Heart left ventricle (tissue), 16 donors: ENCODE measurements at regions not wholly inside any gene's neighbourhood (a gene's known extent, or its start where the extent isn't known, plus 50 kb on each side); places are given as distances from the start of the nearest gene placed in this dataset.

Source experiments
- ATAC-seq, 4 donors: fragments of 200-7000 bp; cut with Tn5 transposase; one replicate each; pipeline ENCODE4 v1.9.1; 2020 to 2022; ENCODE audit warnings: moderate library complexity in 4 of 4, mild to moderate bottlenecking in 3 of 4, moderate number of reproducible peaks in 1 of 4
- DNase-seq, 5 donors: peaks; one replicate each; pipeline ENCODE4 v3.0.0-alpha.2; 2020
- H3K27ac ChIP-seq, 12 donors: fragments of 200-600 bp; sonication (generic) in 4 of 12; one replicate each; pipeline versions ENCODE4 v1.5.0 to v1.8.0; 2016 to 2022; ENCODE audit warnings: mild to moderate bottlenecking in 2 of 12
- H3K27me3 ChIP-seq, 9 donors: fragments of 200-600 bp; sonication (generic) in 2 of 9; one replicate each; pipeline versions ENCODE4 v1.5.1 to v1.8.0; 2016 to 2022; ENCODE audit warnings: mild to moderate bottlenecking in 3 of 9
- H3K36me3 ChIP-seq, 9 donors: fragments of 200-600 bp; sonication (generic) in 2 of 9; one replicate each; pipeline versions ENCODE4 v1.5.0 to v1.8.0; 2018 to 2022; ENCODE audit warnings: mild to moderate bottlenecking in 2 of 9
- H3K4me1 ChIP-seq, 12 donors: fragments of 200-600 bp; sonication (generic) in 4 of 12; one replicate each; pipeline versions ENCODE4 v1.5.0 to v1.8.0; 2016 to 2022; ENCODE audit warnings: mild to moderate bottlenecking in 3 of 12
- H3K4me3 ChIP-seq, 12 donors: fragments of 200-600 bp; sonication (generic) in 4 of 12; one replicate each; pipeline versions ENCODE4 v1.5.0 to v1.8.0; 2017 to 2022; ENCODE audit warnings: mild to moderate bottlenecking in 9 of 12, moderate library complexity in 4 of 12
- H3K9me3 ChIP-seq, 12 donors: fragments of 200-600 bp; sonication (generic) in 4 of 12; one replicate each; pipeline versions ENCODE4 v1.5.0 to v1.8.0; 2016 to 2022; ENCODE audit warnings: mild to moderate bottlenecking in 1 of 12
- POLR2A ChIP-seq, 2 donors: fragments of 450-650 bp; IDR thresholded peaks; one replicate each; pipeline ENCODE4 v1.6.1; 2017; ENCODE audit warnings: antibody characterized with exemption in 2 of 2, mild to moderate bottlenecking in 2 of 2, moderate library complexity in 2 of 2
- WGBS, 4 donors: extraction: QIAGEN DNeasy Blood & Tissue Kit in 2 of 4; methylation state at CpG; one replicate each; pipeline versions ENCODE4 v1.1.5 to v1.1.7; 2013 to 2018; 5-methylcytosine and 5-hydroxymethylcytosine counted together
- intact Hi-C, 10 donors: fragments of 100-400 bp; cut with DNase I; formaldehyde crosslinking; loops; one replicate each; pipeline versions ENCODE4 v1.11.1 to v1.14.2; 2022
- TF ChIP-seq, protein P1 (sequence below), 12 donors: fragments of 200-600 bp; sonication (generic) in 4 of 12; IDR thresholded peaks; one replicate each; pipeline versions ENCODE4 v1.5.0 to v1.8.0; 2018 to 2022; ENCODE audit warnings: antibody characterized with exemption in 12 of 12, mild to moderate bottlenecking in 5 of 12
- donor health status: ischemic (EF 13 %, LVEDD 7.1; RV severe dilation, severe dysfunction).
- donor health status: healthy with polysubstance abuse.
- donor health status: DM: no; HTN: yes; CAD: no.
- donor health status: DM: no; HTN: no; CAD: no.
- donor health status: ischemic (EF 25% LVEDD 6.9; RV normal size, moderate dysfunction).
- donor health status: ischemic (EF 25% LVEDD 5.7; RV mildly dilated, moderate dysfunction).
- donor health status: healthy.
- donor health status: DM: yes; HTN: yes; CAD: no.
- donor health status: ischemic (EF 35%, LVEDD 5.7; RV mildly dilated, moderate dysfunction).
- donor health status: nonischemic (EF 11% LVEDD 7.7; RV severe dilation, severe dysfunction).
- donor health status: DM: yes; HTN: yes; CAD: no.
- donor health status: PGD.
- donor health status: ischemic (EF 29% LVEDD 5.4; RV normal size, mild dysfunction).
- donor health status: nonischemic (EF 23%, LVEDD 6.1; RV moderate dilation, normal function).

DNA sequence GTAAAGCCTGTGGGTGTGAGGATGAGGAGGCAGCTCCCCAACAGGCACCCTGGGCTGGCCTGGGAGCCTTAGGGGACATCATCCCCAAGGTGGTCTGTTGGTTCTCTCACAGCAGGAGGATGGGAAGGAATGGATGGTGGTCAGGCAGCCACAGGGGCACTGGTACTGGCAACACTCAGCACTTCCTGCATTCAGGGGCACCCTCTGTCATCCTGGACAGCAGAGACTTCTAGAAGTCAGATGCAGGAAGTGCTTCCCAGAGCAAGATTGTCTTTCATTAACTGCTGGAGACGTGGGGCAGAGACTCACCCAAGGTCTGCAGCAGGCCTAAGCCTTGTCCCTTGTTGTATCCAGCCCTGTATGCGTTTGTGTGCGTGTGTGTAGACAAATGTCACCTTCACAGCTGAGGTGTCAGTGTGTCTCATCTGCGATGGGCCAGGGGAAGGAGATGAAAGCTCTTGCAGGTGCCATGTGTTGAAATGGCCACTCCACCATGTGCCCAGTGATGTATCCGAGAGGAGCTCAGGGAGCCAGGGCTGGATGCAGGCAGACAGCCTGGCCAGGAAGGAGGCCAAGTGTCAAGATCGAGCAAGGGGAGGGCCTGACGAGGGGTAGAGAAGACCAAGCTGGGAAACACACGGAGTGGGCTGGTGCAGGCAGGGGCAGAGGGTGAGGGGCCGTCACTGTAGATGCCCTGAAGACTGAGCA is 85.1 kb downstream of the PITPNM2 start:
- no peaks in the 10 kb centered on the region for H3K9me3 ChIP-seq
- no peaks in the 10 kb centered on the region for H3K27me3 ChIP-seq
- ATAC-seq (no peak), DNase-seq (peak in 1 of 5 donors; percentile 51)
- no peak for TF ChIP-seq POLR2A (IDR thresholded peaks at IDR 0.05)
- TF ChIP-seq, protein P1, sequence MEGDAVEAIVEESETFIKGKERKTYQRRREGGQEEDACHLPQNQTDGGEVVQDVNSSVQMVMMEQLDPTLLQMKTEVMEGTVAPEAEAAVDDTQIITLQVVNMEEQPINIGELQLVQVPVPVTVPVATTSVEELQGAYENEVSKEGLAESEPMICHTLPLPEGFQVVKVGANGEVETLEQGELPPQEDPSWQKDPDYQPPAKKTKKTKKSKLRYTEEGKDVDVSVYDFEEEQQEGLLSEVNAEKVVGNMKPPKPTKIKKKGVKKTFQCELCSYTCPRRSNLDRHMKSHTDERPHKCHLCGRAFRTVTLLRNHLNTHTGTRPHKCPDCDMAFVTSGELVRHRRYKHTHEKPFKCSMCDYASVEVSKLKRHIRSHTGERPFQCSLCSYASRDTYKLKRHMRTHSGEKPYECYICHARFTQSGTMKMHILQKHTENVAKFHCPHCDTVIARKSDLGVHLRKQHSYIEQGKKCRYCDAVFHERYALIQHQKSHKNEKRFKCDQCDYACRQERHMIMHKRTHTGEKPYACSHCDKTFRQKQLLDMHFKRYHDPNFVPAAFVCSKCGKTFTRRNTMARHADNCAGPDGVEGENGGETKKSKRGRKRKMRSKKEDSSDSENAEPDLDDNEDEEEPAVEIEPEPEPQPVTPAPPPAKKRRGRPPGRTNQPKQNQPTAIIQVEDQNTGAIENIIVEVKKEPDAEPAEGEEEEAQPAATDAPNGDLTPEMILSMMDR (IDR thresholded peaks at IDR 0.05): no peak
- WGBS, 4 donors: 43 to 55% (median 47%) methylated on average over 8 to 9 of the region's 9 CpGs
- H3K4me3 ChIP-seq: no peak overlapping the region
- intact Hi-C loops: no loop called here
- H3K36me3 ChIP-seq: no peaks in the 10 kb centered on the region
- H3K4me1 ChIP-seq: peaks cover 26 to 92% (median 80%) of the 10 kb centered on the region in 12 donors
- H3K27ac ChIP-seq: peak overlapping the region in 11 of 12 donors; percentile 81 to 98 (median 92)

GRCh38 chr12:123064885-123065619 is 84.6 kb downstream of the ARL6IP4 start:
- Histone ChIP-seq H3K27ac (peak overlapping the region; percentile 81 to 98 (median 90)), H3K36me3 (no peaks in the 10 kb centered on the region), H3K4me3 (no peak overlapping the region), H3K9me3 (no peaks in the 10 kb centered on the region), H3K27me3 (no peaks in the 10 kb centered on the region), H3K4me1 (peaks cover 31 to 92% (median 80%) of the 10 kb centered on the region in 12 donors)
- ATAC-seq: peak in 3 of 4 donors; percentile 1 to 19 (median 4)
- intact Hi-C loops: loop anchor here in 2 of 10 donors (5.0 kb wide), 1 partner anchor 32 kb away; no protein-coding TSS in a partner anchor
- peak in 1 of 5 donors; percentile 58 for DNase-seq
- TF ChIP-seq, protein P1 (IDR thresholded peaks at IDR 0.05): peak in 2 of 12 donors; percentile 12 to 23
- TF ChIP-seq POLR2A (IDR thresholded peaks at IDR 0.05): no peak
- 48 to 55% (median 53%) methylated on average over 6 to 8 of the region's 8 CpGs for WGBS, 4 donors

GRCh38 chr12:123064366-123064765 is 83.9 kb downstream of the ARL6IP4 start:
- no peaks in the 10 kb centered on the region for H3K27me3 ChIP-seq
- DNase-seq (peak; percentile 82 to 90 (median 86)), ATAC-seq (peak; percentile 71 to 81 (median 75))
- intact Hi-C loops: loop anchor here in 2 of 10 donors (5.0 kb wide), 1 partner anchor 33 kb away; no protein-coding TSS in a partner anchor
- H3K4me3 ChIP-seq: no peak overlapping the region
- 12 to 23% (median 22%) methylated on average over 7 to 8 of the region's 8 CpGs for WGBS, 4 donors
- H3K36me3 ChIP-seq: no peaks in the 10 kb centered on the region
- peaks cover 38 to 92% (median 80%) of the 10 kb centered on the region in 12 donors for H3K4me1 ChIP-seq
- peak overlapping the region; percentile 81 to 98 (median 90) for H3K27ac ChIP-seq
- no peaks in the 10 kb centered on the region for H3K9me3 ChIP-seq
- TF ChIP-seq, protein P1 (IDR thresholded peaks at IDR 0.05): no peak
- peak in 1 of 2 donors; percentile 12 for TF ChIP-seq POLR2A (IDR thresholded peaks at IDR 0.05)

- Histone ChIP-seq H3K4me3 (no peak overlapping the region), H3K27ac (peak overlapping the region; percentile 81 to 98 (median 90)), H3K9me3 (no peaks in the 10 kb centered on the region), H3K36me3 (no peaks in the 10 kb centered on the region), H3K4me1 (peaks cover 40 to 92% (median 83%) of the 10 kb centered on the region in 12 donors), H3K27me3 (no peaks in the 10 kb centered on the region)
- ATAC-seq: no peak
- 35 to 53% (median 48%) methylated on average over 2 of the region's 2 CpGs for WGBS, 4 donors
- TF ChIP-seq POLR2A (IDR thresholded peaks at IDR 0.05): no peak
- TF ChIP-seq, protein P1 (IDR thresholded peaks at IDR 0.05): peak in 5 of 12 donors; percentile 6 to 40 (median 32)
- intact Hi-C loops: loop anchor here in 2 of 10 donors (5.0 kb wide), 1 partner anchor 34 kb away; no protein-coding TSS in a partner anchor
- DNase-seq: peak in 1 of 5 donors; percentile 39
These were observed 83.1 kb downstream of the ARL6IP4 start for GRCh38 chr12:123063535-123063934.
